ENCODE measurements at regions not wholly inside any gene's neighbourhood (a gene's known extent, or its start where the extent isn't known, plus 50 kb on each side); places are given as distances from the start of the nearest gene placed in this dataset.

GRCh38 chr22:49087716-49088601, 739.7 kb downstream of the BRD1 start:
- TF ChIP-seq CTCF (conservative IDR thresholded peaks at IDR 0.05; ENCODE audit: low read length) (no peak), EZH2phosphoT487 (IDR thresholded peaks at IDR 0.05; ENCODE audit: borderline replicate concordance) (no peak)
